Prostate gland (tissue), 2 donors: ENCODE measurements at regions not wholly inside any gene's neighbourhood (a gene's known extent, or its start where the extent isn't known, plus 50 kb on each side); places are given as distances from the start of the nearest gene placed in this dataset.

Experiments used
- DNase-seq: peaks from one replicate; pipeline ENCODE4 v3.0.0-alpha.2; 2019; ENCODE audit warnings: low spot score
- H3K27ac ChIP-seq, 2 donors: fragments of 200-600 bp; sonication (generic); 2 replicates each; pipeline ENCODE4 v1.5.1; 2017 to 2019
- H3K27me3 ChIP-seq: fragments of 200-600 bp; sonication (generic); replicated peaks from 2 replicates; pipeline ENCODE4 v1.5.1; 2019; ENCODE audit not compliant: insufficient read depth
- H3K36me3 ChIP-seq, 2 donors: fragments of 200-600 bp; sonication (generic); 1 replicate in 1 of 2; 2 replicates in 1 of 2; pipeline versions ENCODE4 v1.5.1 to v1.8.1; 2017 to 2019
- H3K4me1 ChIP-seq: fragments of 200-600 bp; sonication (generic); replicated peaks from 2 replicates; pipeline ENCODE4 v1.5.1; 2019
- H3K4me3 ChIP-seq, 2 donors: fragments of 200-600 bp; sonication (generic); 2 replicates each; pipeline ENCODE4 v1.5.1; 2017 to 2019
- H3K9me3 ChIP-seq: fragments of 200-600 bp; sonication (generic); 2 replicates; pipeline ENCODE4 v1.5.1; 2017
- POLR2A ChIP-seq: fragments of 450-650 bp; IDR thresholded peaks from one replicate; pipeline ENCODE4 v1.6.1; 2016; ENCODE audit warnings: antibody characterized with exemption, mild to moderate bottlenecking
- POLR2AphosphoS5 ChIP-seq: sonication (generic); formaldehyde crosslinking; IDR thresholded peaks from one replicate; pipeline ENCODE4 v1.6.1; 2017; ENCODE audit warnings: antibody characterized with exemption
- WGBS: methylation state at CpG from one replicate; pipeline ENCODE4 v1.1.5; 2018; 5-methylcytosine and 5-hydroxymethylcytosine counted together
- intact Hi-C: fragments of 100-400 bp; cut with DNase I; formaldehyde crosslinking; loops from one replicate; pipeline ENCODE4 v1.14.2; 2022
- TF ChIP-seq, protein P1 (sequence below), 4 experiments: fragments of 200-600 bp in 2 of 4; fragments of 450-650 bp in 2 of 4; sonication (generic) in 2 of 4; IDR thresholded peaks; 1 replicate in 3 of 4; 2 replicates in 1 of 4; pipeline ENCODE4 v1.5.1; 2016 to 2019; ENCODE audit warnings: antibody characterized with exemption in 4 of 4, mild to moderate bottlenecking in 2 of 4, moderate library complexity in 2 of 4

DNA sequence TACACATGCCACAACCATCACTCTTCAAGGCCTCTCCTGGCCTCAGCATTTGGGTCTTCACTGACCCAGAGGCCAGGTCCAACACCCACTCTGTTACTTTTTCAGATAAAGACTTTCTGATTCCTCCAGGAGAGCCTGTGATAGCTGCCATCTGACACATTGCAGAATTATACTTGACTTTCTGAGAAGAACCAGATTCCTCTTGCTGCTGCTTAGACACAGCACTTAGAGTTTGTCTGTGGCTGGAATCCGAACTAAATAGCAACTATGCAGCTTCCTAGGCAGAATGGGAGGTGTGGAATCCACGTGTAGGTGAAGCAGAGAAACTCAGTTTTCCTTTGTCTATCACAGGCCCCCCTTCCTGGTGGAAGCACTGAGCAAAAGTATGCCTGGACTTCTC is 344.7 kb upstream of the SLC30A5 start:
- DNase-seq, result no peak
- no peaks in the 10 kb centered on the region for H3K36me3 ChIP-seq
- H3K27ac ChIP-seq, result no peak overlapping the region
- 89% methylated on average over 2 of the region's 2 CpGs for WGBS
- H3K4me3 ChIP-seq, result no peak overlapping the region
- TF ChIP-seq POLR2AphosphoS5 (no peak), POLR2A (no peak)
- TF ChIP-seq, protein P1, sequence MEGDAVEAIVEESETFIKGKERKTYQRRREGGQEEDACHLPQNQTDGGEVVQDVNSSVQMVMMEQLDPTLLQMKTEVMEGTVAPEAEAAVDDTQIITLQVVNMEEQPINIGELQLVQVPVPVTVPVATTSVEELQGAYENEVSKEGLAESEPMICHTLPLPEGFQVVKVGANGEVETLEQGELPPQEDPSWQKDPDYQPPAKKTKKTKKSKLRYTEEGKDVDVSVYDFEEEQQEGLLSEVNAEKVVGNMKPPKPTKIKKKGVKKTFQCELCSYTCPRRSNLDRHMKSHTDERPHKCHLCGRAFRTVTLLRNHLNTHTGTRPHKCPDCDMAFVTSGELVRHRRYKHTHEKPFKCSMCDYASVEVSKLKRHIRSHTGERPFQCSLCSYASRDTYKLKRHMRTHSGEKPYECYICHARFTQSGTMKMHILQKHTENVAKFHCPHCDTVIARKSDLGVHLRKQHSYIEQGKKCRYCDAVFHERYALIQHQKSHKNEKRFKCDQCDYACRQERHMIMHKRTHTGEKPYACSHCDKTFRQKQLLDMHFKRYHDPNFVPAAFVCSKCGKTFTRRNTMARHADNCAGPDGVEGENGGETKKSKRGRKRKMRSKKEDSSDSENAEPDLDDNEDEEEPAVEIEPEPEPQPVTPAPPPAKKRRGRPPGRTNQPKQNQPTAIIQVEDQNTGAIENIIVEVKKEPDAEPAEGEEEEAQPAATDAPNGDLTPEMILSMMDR (IDR thresholded peaks at IDR 0.05), result no peak
- intact Hi-C loops, result no loop called here
- H3K9me3 ChIP-seq, result no peaks in the 10 kb centered on the region
- no peaks in the 10 kb centered on the region for H3K27me3 ChIP-seq
- H3K4me1 ChIP-seq, result no peaks in the 10 kb centered on the region

DNA sequence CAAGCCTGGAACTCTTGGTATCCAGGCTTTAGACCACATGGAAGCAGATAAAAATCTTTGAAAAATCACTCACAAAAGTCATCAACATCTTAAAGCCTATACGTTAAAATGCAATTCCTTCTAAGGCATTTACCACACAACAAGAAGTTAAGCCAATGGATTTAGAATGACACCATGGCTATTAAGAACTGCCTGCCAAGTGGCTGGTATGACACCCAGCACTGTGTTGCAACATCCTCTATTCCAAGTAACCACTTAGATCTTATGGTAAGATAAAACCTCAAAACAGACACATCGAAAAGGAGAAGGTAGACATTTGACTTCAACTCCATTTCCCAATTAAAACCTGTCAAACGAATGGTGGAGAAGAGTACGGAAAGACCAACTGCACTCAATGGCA is 344.2 kb upstream of the SLC30A5 start:
- Histone ChIP-seq H3K4me1 (no peaks in the 10 kb centered on the region), H3K27ac (no peak overlapping the region), H3K4me3 (no peak overlapping the region), H3K9me3 (no peaks in the 10 kb centered on the region), H3K27me3 (no peaks in the 10 kb centered on the region), H3K36me3 (no peaks in the 10 kb centered on the region)
- no peak for DNase-seq
- 73% methylated on average over 4 of the region's 4 CpGs for WGBS
- intact Hi-C loops, result no loop called here
- TF ChIP-seq POLR2AphosphoS5, result no peak
- TF ChIP-seq, protein P1 (IDR thresholded peaks at IDR 0.05), result no peak
- no peak for TF ChIP-seq POLR2A

DNA sequence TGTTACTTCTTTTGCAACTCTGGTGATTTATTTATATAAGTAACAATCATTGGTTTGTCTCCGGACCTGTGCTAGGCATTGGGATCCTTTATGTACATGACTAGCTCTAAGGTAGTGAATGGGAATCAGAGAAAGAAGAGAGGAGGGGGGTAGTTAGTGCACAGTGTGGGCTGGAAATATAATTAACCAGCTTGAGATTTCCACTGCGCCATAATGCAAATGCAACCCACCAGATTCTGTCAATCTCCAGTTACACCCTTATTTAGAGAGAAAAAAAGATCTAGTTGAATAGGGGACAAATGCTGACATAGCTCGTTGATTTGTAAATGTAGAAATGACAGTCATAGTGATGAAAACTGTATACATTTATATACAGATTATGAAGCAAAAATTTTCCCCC is 342.2 kb upstream of the SLC30A5 start:
- WGBS, result 97% methylated on average over 3 of the region's 3 CpGs
- H3K27ac ChIP-seq, result no peak overlapping the region
- no peaks in the 10 kb centered on the region for H3K27me3 ChIP-seq
- H3K36me3 ChIP-seq, result no peaks in the 10 kb centered on the region
- no peak for DNase-seq
- no peaks in the 10 kb centered on the region for H3K9me3 ChIP-seq
- intact Hi-C loops, result no loop called here
- H3K4me3 ChIP-seq, result no peak overlapping the region
- TF ChIP-seq, protein P1 (IDR thresholded peaks at IDR 0.05), result no peak
- TF ChIP-seq POLR2AphosphoS5 (no peak), POLR2A (no peak)
- no peaks in the 10 kb centered on the region for H3K4me1 ChIP-seq

DNA sequence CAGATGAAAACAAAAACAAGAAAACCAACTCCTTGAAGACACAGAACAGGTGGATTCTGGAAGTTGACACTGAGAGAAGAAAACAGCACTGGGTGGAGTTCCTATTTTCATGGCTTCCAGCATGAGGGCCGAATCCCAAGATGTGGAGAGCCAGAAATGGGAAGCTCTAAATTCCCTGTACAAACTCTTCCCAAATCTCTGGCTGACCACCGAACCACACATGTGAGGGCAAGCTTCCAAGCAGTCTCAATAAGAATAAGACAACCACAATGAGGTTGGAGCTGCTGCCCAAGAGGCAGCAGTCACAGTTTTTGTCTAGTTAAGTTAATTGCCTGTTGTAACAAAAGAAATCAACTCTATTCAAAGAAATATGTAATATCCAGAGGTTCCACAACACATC is 339.3 kb upstream of the SLC30A5 start:
- Histone ChIP-seq H3K4me3 (no peak overlapping the region), H3K27ac (no peak overlapping the region), H3K36me3 (no peaks in the 10 kb centered on the region), H3K4me1 (no peaks in the 10 kb centered on the region), H3K9me3 (no peaks in the 10 kb centered on the region), H3K27me3 (no peaks in the 10 kb centered on the region)
- intact Hi-C loops, result no loop called here
- no peak for DNase-seq
- TF ChIP-seq POLR2AphosphoS5, result no peak
- TF ChIP-seq, protein P1 (IDR thresholded peaks at IDR 0.05), result no peak
- no peak for TF ChIP-seq POLR2A
- WGBS, result 97% methylated on average over 2 of the region's 2 CpGs

DNA sequence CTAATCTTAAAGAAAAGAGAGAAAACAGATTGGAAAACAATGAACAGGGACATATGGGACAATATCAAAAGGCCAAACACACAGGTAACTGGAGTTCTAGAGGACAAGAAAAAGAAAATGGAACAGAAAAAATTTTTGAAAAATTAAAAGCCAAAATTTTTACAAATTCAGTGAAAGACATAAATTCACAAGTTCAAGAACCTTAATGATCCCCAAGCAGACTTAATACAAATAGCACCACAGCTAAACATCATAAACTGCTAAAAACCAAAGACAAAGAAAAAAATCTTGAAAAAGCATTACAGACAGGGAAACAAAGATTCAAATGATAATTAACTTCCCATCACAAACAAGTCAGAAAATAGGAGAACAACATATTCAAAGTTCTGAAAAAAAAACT is 338.5 kb upstream of the SLC30A5 start:
- intact Hi-C loops, result no loop called here
- H3K27ac ChIP-seq, result no peak overlapping the region
- no peaks in the 10 kb centered on the region for H3K36me3 ChIP-seq
- no peak for DNase-seq
- no peaks in the 10 kb centered on the region for H3K9me3 ChIP-seq
- no peak overlapping the region for H3K4me3 ChIP-seq
- H3K27me3 ChIP-seq, result no peaks in the 10 kb centered on the region
- no peak for TF ChIP-seq POLR2AphosphoS5
- TF ChIP-seq, protein P1 (IDR thresholded peaks at IDR 0.05), result no peak
- TF ChIP-seq POLR2A, result no peak
- H3K4me1 ChIP-seq, result no peaks in the 10 kb centered on the region
